ENCODE measurements at regions not wholly inside any gene's neighbourhood (a gene's known extent, or its start where the extent isn't known, plus 50 kb on each side); places are given as distances from the start of the nearest gene placed in this dataset.

- DNase-seq = peak; percentile 77
Measured at GRCh38 chr9:14031810-14032209, 282.1 kb downstream of the NFIB start.

- peak; percentile 85 for DNase-seq
Measured at GRCh38 chr9:14031060-14031414, 282.9 kb downstream of the NFIB start.

- DNase-seq = peak; percentile 90
Measured at GRCh38 chr9:14030375-14031059, 283.4 kb downstream of the NFIB start.

- peak; percentile 9 for DNase-seq
Measured at GRCh38 chr9:14029806-14030374, 284.1 kb downstream of the NFIB start.

- no peak for DNase-seq
Measured at GRCh38 chr9:14027116-14027800, 286.7 kb downstream of the NFIB start.

GRCh38 chr9:14025741-14026140, 288.2 kb downstream of the NFIB start:
- no peak for DNase-seq

- no peak for DNase-seq
Measured at GRCh38 chr9:14023285-14023684, 290.7 kb downstream of the NFIB start.

- peak; percentile 17 for DNase-seq
Measured at GRCh38 chr9:14021871-14022525, 291.9 kb downstream of the NFIB start.

GRCh38 chr9:14018081-14018480, 295.9 kb downstream of the NFIB start:
- DNase-seq = peak; percentile 49

GRCh38 chr9:14014744-14015143, 299.2 kb downstream of the NFIB start:
- DNase-seq = no peak

- no peak for DNase-seq
Measured at GRCh38 chr9:14014218-14014617, 299.7 kb downstream of the NFIB start.

GRCh38 chr9:14011799-14012560, 302.0 kb downstream of the NFIB start:
- no peak for DNase-seq

GRCh38 chr9:14007190-14007769, 306.7 kb downstream of the NFIB start:
- no peak for DNase-seq

- peak; percentile 60 for DNase-seq
Measured at GRCh38 chr9:14006386-14007187, 307.4 kb downstream of the NFIB start.

GRCh38 chr9:14004110-14004509, 309.8 kb downstream of the NFIB start:
- no peak for DNase-seq

GRCh38 chr9:13994240-13994639, 319.7 kb downstream of the NFIB start:
- DNase-seq = no peak

- no peak for DNase-seq
Measured at GRCh38 chr9:13993632-13994185, 320.2 kb downstream of the NFIB start.

GRCh38 chr9:13992138-13993088, 321.5 kb downstream of the NFIB start:
- no peak for DNase-seq

- no peak for DNase-seq
Measured at GRCh38 chr9:13991395-13991794, 322.5 kb downstream of the NFIB start.

GRCh38 chr9:13990994-13991393, 322.9 kb downstream of the NFIB start:
- DNase-seq = no peak

Measured in fibroblast of skin of right biceps (primary cell).